ENCODE measurements at regions not wholly inside any gene's neighbourhood (a gene's known extent, or its start where the extent isn't known, plus 50 kb on each side); places are given as distances from the start of the nearest gene placed in this dataset.
A peak's percentile ranks its signal among the peaks of the same experiment; 100 is the strongest.

DNA sequence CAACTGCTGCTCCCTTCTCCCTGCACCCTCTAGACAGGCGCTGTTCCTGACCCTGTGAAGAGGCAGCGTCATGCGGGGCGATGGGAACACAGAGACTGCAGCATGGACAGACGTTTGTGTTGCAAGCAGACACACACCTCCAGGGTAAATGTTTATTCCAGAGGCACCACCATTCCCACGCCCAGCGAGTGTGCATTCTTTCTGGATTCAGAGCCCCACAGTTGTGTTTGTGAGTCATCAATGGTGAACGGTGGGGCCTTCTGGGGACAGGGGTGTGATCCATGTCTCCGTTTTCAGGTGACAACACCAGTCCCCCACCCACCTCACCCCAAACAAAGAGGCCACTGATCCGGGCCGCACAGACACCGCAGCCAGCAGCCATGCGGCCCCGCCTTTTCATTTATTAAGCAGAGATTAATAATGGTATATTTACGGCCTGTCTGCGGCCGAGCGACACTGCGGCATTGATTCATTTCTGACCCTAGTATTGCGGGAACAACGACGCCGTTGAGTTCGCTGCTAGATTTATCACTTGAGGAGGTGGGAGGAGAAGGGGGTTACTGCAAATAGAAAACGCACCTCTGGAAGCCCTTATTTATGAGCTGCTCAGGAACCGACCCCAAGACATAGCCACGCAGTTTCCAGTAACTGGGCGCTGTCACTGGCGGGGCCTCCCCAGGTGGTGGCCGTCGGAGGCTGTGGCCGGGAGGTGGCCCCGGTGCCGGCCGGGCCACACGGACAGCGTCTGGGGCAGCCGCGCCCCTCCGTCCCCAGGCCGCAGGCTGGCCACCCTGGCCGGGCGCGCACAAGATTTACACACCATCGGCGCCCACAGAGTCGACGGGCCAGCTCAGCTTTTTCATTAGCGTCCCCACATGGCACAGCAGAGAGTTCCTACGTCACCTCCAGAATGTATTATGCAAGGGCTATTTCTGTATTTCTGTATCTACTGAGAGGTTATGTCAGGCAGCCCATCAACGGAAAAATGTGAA, 367.6 kb downstream of the THBS2 start:
- no peak overlapping the region for H2AFZ ChIP-seq
- H3K79me2 ChIP-seq (ENCODE audit: low read depth) = no peaks in the 10 kb centered on the region
- CTCF ChIA-PET = no interaction called here
- no peaks in the 10 kb centered on the region for H3K36me3 ChIP-seq (ENCODE audit: low read depth)
- intact Hi-C loops (cut with micrococcal nuclease; ENCODE audit: unreplicated experiment) = loop anchor here (2.0 kb wide), 1 partner anchor 269 kb away; no protein-coding TSS in a partner anchor
- TF ChIP-seq, protein P1, sequence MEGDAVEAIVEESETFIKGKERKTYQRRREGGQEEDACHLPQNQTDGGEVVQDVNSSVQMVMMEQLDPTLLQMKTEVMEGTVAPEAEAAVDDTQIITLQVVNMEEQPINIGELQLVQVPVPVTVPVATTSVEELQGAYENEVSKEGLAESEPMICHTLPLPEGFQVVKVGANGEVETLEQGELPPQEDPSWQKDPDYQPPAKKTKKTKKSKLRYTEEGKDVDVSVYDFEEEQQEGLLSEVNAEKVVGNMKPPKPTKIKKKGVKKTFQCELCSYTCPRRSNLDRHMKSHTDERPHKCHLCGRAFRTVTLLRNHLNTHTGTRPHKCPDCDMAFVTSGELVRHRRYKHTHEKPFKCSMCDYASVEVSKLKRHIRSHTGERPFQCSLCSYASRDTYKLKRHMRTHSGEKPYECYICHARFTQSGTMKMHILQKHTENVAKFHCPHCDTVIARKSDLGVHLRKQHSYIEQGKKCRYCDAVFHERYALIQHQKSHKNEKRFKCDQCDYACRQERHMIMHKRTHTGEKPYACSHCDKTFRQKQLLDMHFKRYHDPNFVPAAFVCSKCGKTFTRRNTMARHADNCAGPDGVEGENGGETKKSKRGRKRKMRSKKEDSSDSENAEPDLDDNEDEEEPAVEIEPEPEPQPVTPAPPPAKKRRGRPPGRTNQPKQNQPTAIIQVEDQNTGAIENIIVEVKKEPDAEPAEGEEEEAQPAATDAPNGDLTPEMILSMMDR (conservative IDR thresholded peaks at IDR 0.05) = no peak
- no peak for TF ChIP-seq EZH2 (IDR thresholded peaks at IDR 0.05; ENCODE audit: low read depth)
- no peaks in the 10 kb centered on the region for H4K20me1 ChIP-seq (ENCODE audit: insufficient read depth)
- no peaks in the 10 kb centered on the region for H3F3A ChIP-seq (ENCODE audit: insufficient read depth, low read depth)
- BruUV-seq (replicated peaks) = no TSS peak
- no peak overlapping the region for H3K27ac ChIP-seq
- no peaks in the 10 kb centered on the region for H3K9me3 ChIP-seq (ENCODE audit: insufficient read depth, low read depth)
- H3K9me2 ChIP-seq (ENCODE audit: insufficient read depth) = no peaks in the 10 kb centered on the region
- POLR2A ChIA-PET (ENCODE audit: unreplicated experiment) = no interaction called here
- DNase-seq = no peak
- no peak overlapping the region for H3K4me2 ChIP-seq
- no peak overlapping the region for H3K4me3 ChIP-seq
- H3K27me3 ChIP-seq (ENCODE audit: insufficient read depth, low read depth) = peaks cover 36% of the 10 kb centered on the region
- no peaks in the 10 kb centered on the region for H3K4me1 ChIP-seq (replicated peaks; ENCODE audit: insufficient read depth)

DNA sequence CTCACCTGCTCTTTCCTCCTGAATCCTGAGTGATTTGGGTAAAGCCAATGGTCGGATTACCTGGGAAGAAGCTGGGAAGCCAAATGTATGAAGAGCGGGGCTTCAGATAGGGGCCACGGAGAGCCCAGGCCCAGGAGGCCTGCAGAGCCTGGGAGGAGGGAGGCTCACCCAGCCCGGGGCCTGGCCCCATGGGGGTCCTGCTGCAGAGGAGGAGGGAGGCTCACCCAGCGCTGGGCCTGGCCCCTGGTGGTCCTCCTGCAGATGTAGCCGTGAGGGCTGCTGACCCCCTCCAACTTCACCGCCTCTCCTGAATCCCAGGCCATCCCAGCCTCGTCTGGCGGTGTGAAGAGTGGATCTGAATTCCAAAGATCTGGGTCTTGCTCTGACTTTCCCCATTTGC, 368.4 kb downstream of the THBS2 start:
- ChIA-PET CTCF (no interaction called here), POLR2A (ENCODE audit: unreplicated experiment) (no interaction called here)
- no peak for DNase-seq
- Histone ChIP-seq H3K79me2 (ENCODE audit: low read depth) (no peaks in the 10 kb centered on the region), H3K4me3 (no peak overlapping the region), H3K4me2 (no peak overlapping the region), H3K9me2 (ENCODE audit: insufficient read depth) (no peaks in the 10 kb centered on the region), H3K27me3 (ENCODE audit: insufficient read depth, low read depth) (peaks cover 27% of the 10 kb centered on the region), H3F3A (ENCODE audit: insufficient read depth, low read depth) (no peaks in the 10 kb centered on the region), H3K4me1 (replicated peaks; ENCODE audit: insufficient read depth) (no peaks in the 10 kb centered on the region), H2AFZ (no peak overlapping the region), H3K36me3 (ENCODE audit: low read depth) (no peaks in the 10 kb centered on the region), H3K9me3 (ENCODE audit: insufficient read depth, low read depth) (no peaks in the 10 kb centered on the region), H3K27ac (no peak overlapping the region), H4K20me1 (ENCODE audit: insufficient read depth) (no peaks in the 10 kb centered on the region)
- TF ChIP-seq, protein P1 (conservative IDR thresholded peaks at IDR 0.05) = no peak
- no peak for TF ChIP-seq EZH2 (IDR thresholded peaks at IDR 0.05; ENCODE audit: low read depth)
- intact Hi-C loops (cut with micrococcal nuclease; ENCODE audit: unreplicated experiment) = loop anchor here (2.0 kb wide), 1 partner anchor 268 kb away; no protein-coding TSS in a partner anchor
- BruUV-seq (replicated peaks) = no TSS peak

DNA sequence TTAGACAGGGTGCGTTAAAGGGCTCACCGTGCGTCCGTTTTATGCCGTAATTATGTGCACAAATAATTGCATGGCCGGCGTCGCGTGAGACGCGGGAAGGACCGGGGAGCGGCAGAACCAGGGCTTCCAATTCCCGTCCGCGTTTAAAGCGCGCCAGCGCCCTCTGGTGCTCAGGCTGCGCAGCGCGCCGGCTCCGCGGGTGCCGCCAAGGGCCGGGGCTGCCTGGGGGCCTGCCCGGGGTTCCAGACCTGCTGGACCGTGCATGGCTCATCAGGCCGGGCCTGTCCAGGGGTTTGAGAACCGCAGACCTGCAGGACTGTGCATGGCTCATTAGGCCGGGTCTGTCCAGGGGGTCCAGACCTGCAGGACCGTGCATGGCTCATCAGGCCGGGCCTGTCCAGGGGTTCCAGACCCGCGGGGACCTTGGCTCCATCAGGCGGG, 369.0 kb downstream of the THBS2 start:
- DNase-seq = peak in 1 of 2 experiments; percentile 33
- no peak overlapping the region for H2AFZ ChIP-seq
- CTCF ChIA-PET = no interaction called here
- H3K4me1 ChIP-seq (replicated peaks; ENCODE audit: insufficient read depth) = no peaks in the 10 kb centered on the region
- H3K9me3 ChIP-seq (ENCODE audit: insufficient read depth, low read depth) = no peaks in the 10 kb centered on the region
- POLR2A ChIA-PET (ENCODE audit: unreplicated experiment) = no interaction called here
- H4K20me1 ChIP-seq (ENCODE audit: insufficient read depth) = no peaks in the 10 kb centered on the region
- H3K4me2 ChIP-seq = peak overlapping the region; percentile 38; the same call in 1 of the 2 replicates
- intact Hi-C loops (cut with micrococcal nuclease; ENCODE audit: unreplicated experiment) = loop anchor here (2.0 kb wide), 1 partner anchor 268 kb away; no protein-coding TSS in a partner anchor
- H3K27me3 ChIP-seq (ENCODE audit: insufficient read depth, low read depth) = peaks cover 22% of the 10 kb centered on the region
- TF ChIP-seq, protein P1 (conservative IDR thresholded peaks at IDR 0.05) = peak; percentile 93
- no peak for TF ChIP-seq EZH2 (IDR thresholded peaks at IDR 0.05; ENCODE audit: low read depth)
- H3K27ac ChIP-seq = no peak overlapping the region
- BruUV-seq (replicated peaks) = no TSS peak
- H3K79me2 ChIP-seq (ENCODE audit: low read depth) = no peaks in the 10 kb centered on the region
- no peaks in the 10 kb centered on the region for H3K36me3 ChIP-seq (ENCODE audit: low read depth)
- H3K4me3 ChIP-seq = no peak overlapping the region
- H3K9me2 ChIP-seq (ENCODE audit: insufficient read depth) = no peaks in the 10 kb centered on the region
- no peaks in the 10 kb centered on the region for H3F3A ChIP-seq (ENCODE audit: insufficient read depth, low read depth)
